Loucy (cell line): ENCODE measurements at regions not wholly inside any gene's neighbourhood (a gene's known extent, or its start where the extent isn't known, plus 50 kb on each side); places are given as distances from the start of the nearest gene placed in this dataset.

Experiments
- CTCF ChIP-seq: fragments of 200-600 bp; sonication (generic); conservative IDR thresholded peaks from 2 replicates; pipeline ENCODE4 v1.5.1; 2014; ENCODE audit warnings: mild to moderate bottlenecking, antibody characterized with exemption, low read length
- EZH2phosphoT487 ChIP-seq: fragments of 200-600 bp; IDR thresholded peaks from 2 replicates; pipeline ENCODE4 v1.6.1; 2018; ENCODE audit warnings: antibody characterized with exemption, mild to moderate bottlenecking, moderate library complexity, borderline replicate concordance

- peak; percentile 83 for TF ChIP-seq CTCF
- TF ChIP-seq EZH2phosphoT487, result no peak
Measured at GRCh38 chr1:34460193-34460592, 283.5 kb downstream of the C1orf94 start.
